Sigmoid colon (tissue), 6 donors: ENCODE measurements at regions not wholly inside any gene's neighbourhood (a gene's known extent, or its start where the extent isn't known, plus 50 kb on each side); places are given as distances from the start of the nearest gene placed in this dataset.
A peak's percentile ranks its signal among the peaks of the same experiment; 100 is the strongest.

Experiments
- DNase-seq: peaks from one replicate; pipeline ENCODE4 v3.0.0-alpha.2; 2019
- H3K27ac ChIP-seq, 4 donors: fragments of 200-600 bp; sonication (generic); one replicate each; pipeline ENCODE4 v1.5.1; 2016 to 2019; ENCODE audit warnings: mild to moderate bottlenecking in 1 of 4
- H3K27me3 ChIP-seq, 3 donors: fragments of 200-600 bp; sonication (generic); one replicate each; pipeline ENCODE4 v1.5.1; 2019; ENCODE audit warnings: mild to moderate bottlenecking in 1 of 3
- H3K36me3 ChIP-seq, 4 donors: fragments of 200-600 bp; sonication (generic); one replicate each; pipeline ENCODE4 v1.5.1; 2016 to 2019
- H3K4me1 ChIP-seq, 4 donors: fragments of 200-600 bp; sonication (generic); one replicate each; pipeline ENCODE4 v1.5.1; 2017 to 2019
- H3K4me3 ChIP-seq, 4 donors: fragments of 200-600 bp; sonication (generic); one replicate each; pipeline ENCODE4 v1.5.1; 2017 to 2019; ENCODE audit warnings: mild to moderate bottlenecking in 2 of 4, moderate library complexity in 1 of 4
- H3K9me3 ChIP-seq, 4 donors: fragments of 200-600 bp in 3 of 4; sonication (generic) in 3 of 4; one replicate each; pipeline versions ENCODE4 v1.5.1 to v1.6.1; 2013 to 2019
- CTCF ChIP-seq, 4 experiments: fragments of 450-650 bp in 3 of 4; fragments of 200-600 bp in 1 of 4; IDR thresholded peaks; one replicate each; pipeline ENCODE4 v1.5.1; 2016 to 2019; ENCODE audit warnings: antibody characterized with exemption in 4 of 4, mild to moderate bottlenecking in 3 of 4, moderate library complexity in 2 of 4
- EP300 ChIP-seq, 4 donors: sonication (generic); formaldehyde crosslinking; IDR thresholded peaks; one replicate each; pipeline ENCODE4 v1.6.1; 2017; ENCODE audit warnings: antibody characterized with exemption in 4 of 4
- POLR2A ChIP-seq, 2 donors: fragments of 450-650 bp; IDR thresholded peaks; one replicate each; pipeline ENCODE4 v1.6.1; 2016; ENCODE audit warnings: antibody characterized with exemption in 2 of 2, mild to moderate bottlenecking in 2 of 2, moderate library complexity in 2 of 2
- POLR2AphosphoS5 ChIP-seq, 4 donors: sonication (generic); formaldehyde crosslinking; IDR thresholded peaks; one replicate each; pipeline ENCODE4 v1.6.1; 2017; ENCODE audit warnings: antibody characterized with exemption in 4 of 4
- WGBS, 2 donors: extraction: QIAGEN DNeasy Blood & Tissue Kit; methylation state at CpG; one replicate each; pipeline ENCODE4 v1.1.7; 2013; 5-methylcytosine and 5-hydroxymethylcytosine counted together
- intact Hi-C: fragments of 100-400 bp; cut with DNase I; formaldehyde crosslinking; loops from one replicate; pipeline ENCODE4 v1.15.1; 2023
- donor health status: healthy with polysubstance abuse.
- donor health status: healthy.

- intact Hi-C loops = no loop called here
- 79 to 81% methylated on average over 14 of the region's 14 CpGs for WGBS, 2 donors
- H3K4me1 ChIP-seq = peaks cover 0 to 4% (median 2%) of the 10 kb centered on the region in 4 donors
- no peaks in the 10 kb centered on the region for H3K36me3 ChIP-seq
- DNase-seq = peak; percentile 86
- H3K9me3 ChIP-seq = no peaks in the 10 kb centered on the region
- H3K27ac ChIP-seq = peak overlapping the region in 3 of 4 donors; percentile 7 to 20 (median 12)
- H3K27me3 ChIP-seq = no peaks in the 10 kb centered on the region
- H3K4me3 ChIP-seq = no peak overlapping the region
- TF ChIP-seq CTCF (IDR thresholded peaks at IDR 0.05) (no peak), POLR2A (IDR thresholded peaks at IDR 0.05) (no peak), EP300 (IDR thresholded peaks at IDR 0.05) (no peak), POLR2AphosphoS5 (IDR thresholded peaks at IDR 0.05) (no peak)
These were observed 241.0 kb downstream of the ADGRG6 start for GRCh38 chr6:142542704-142543233.

- intact Hi-C loops = no loop called here
- no peak overlapping the region for H3K27ac ChIP-seq
- H3K4me3 ChIP-seq = no peak overlapping the region
- no peaks in the 10 kb centered on the region for H3K9me3 ChIP-seq
- H3K27me3 ChIP-seq = no peaks in the 10 kb centered on the region
- peaks cover 0 to 4% (median 2%) of the 10 kb centered on the region in 4 donors for H3K4me1 ChIP-seq
- WGBS, 2 donors = 60 to 62% methylated on average over 2 of the region's 2 CpGs
- H3K36me3 ChIP-seq = no peaks in the 10 kb centered on the region
- no peak for TF ChIP-seq POLR2A (IDR thresholded peaks at IDR 0.05)
- no peak for TF ChIP-seq POLR2AphosphoS5 (IDR thresholded peaks at IDR 0.05)
- no peak for TF ChIP-seq CTCF (IDR thresholded peaks at IDR 0.05)
- TF ChIP-seq EP300 (IDR thresholded peaks at IDR 0.05) = no peak
- no peak for DNase-seq
These were observed 241.8 kb downstream of the ADGRG6 start for GRCh38 chr6:142543606-142544005.

- Histone ChIP-seq H3K27me3 (no peaks in the 10 kb centered on the region), H3K4me3 (no peak overlapping the region), H3K36me3 (no peaks in the 10 kb centered on the region), H3K9me3 (no peaks in the 10 kb centered on the region), H3K27ac (no peak overlapping the region), H3K4me1 (peaks cover 0 to 4% (median 2%) of the 10 kb centered on the region in 4 donors)
- no peak for TF ChIP-seq POLR2AphosphoS5 (IDR thresholded peaks at IDR 0.05)
- TF ChIP-seq CTCF (IDR thresholded peaks at IDR 0.05) = no peak
- no peak for TF ChIP-seq EP300 (IDR thresholded peaks at IDR 0.05)
- no peak for TF ChIP-seq POLR2A (IDR thresholded peaks at IDR 0.05)
- intact Hi-C loops = no loop called here
- DNase-seq = no peak
These were observed 242.5 kb downstream of the ADGRG6 start for GRCh38 chr6:142544199-142544838.

- Histone ChIP-seq H3K36me3 (no peaks in the 10 kb centered on the region), H3K27ac (no peak overlapping the region), H3K4me1 (peaks cover 0 to 4% (median 2%) of the 10 kb centered on the region in 4 donors), H3K9me3 (no peaks in the 10 kb centered on the region), H3K4me3 (no peak overlapping the region), H3K27me3 (no peaks in the 10 kb centered on the region)
- 71 to 78% methylated on average over 4 of the region's 4 CpGs for WGBS, 2 donors
- intact Hi-C loops = no loop called here
- TF ChIP-seq POLR2A (IDR thresholded peaks at IDR 0.05) (no peak), CTCF (IDR thresholded peaks at IDR 0.05) (no peak), POLR2AphosphoS5 (IDR thresholded peaks at IDR 0.05) (no peak), EP300 (IDR thresholded peaks at IDR 0.05) (no peak)
- no peak for DNase-seq
These were observed 243.3 kb downstream of the ADGRG6 start for GRCh38 chr6:142545147-142545546.

- Histone ChIP-seq H3K4me3 (no peak overlapping the region), H3K36me3 (no peaks in the 10 kb centered on the region), H3K9me3 (no peaks in the 10 kb centered on the region), H3K27ac (no peak overlapping the region), H3K27me3 (no peaks in the 10 kb centered on the region), H3K4me1 (no peaks in the 10 kb centered on the region)
- no peak for TF ChIP-seq POLR2AphosphoS5 (IDR thresholded peaks at IDR 0.05)
- no peak for TF ChIP-seq EP300 (IDR thresholded peaks at IDR 0.05)
- no peak for TF ChIP-seq CTCF (IDR thresholded peaks at IDR 0.05)
- TF ChIP-seq POLR2A (IDR thresholded peaks at IDR 0.05) = no peak
- 67 to 82% methylated on average over 1 of the region's 1 CpG for WGBS, 2 donors
- intact Hi-C loops = no loop called here
- DNase-seq = no peak
These were observed 246.8 kb downstream of the ADGRG6 start for GRCh38 chr6:142548566-142548965.
